Hepatocyte (in vitro differentiated cells): ENCODE measurements at regions not wholly inside any gene's neighbourhood (a gene's known extent, or its start where the extent isn't known, plus 50 kb on each side); places are given as distances from the start of the nearest gene placed in this dataset.

Experiments
- EZH2 ChIP-seq: fragments of 200-600 bp; sonication (generic); IDR thresholded peaks from 2 replicates; pipeline ENCODE4 v1.6.1; 2016; ENCODE audit warnings: antibody characterized with exemption, mild to moderate bottlenecking, borderline replicate concordance
- TF ChIP-seq, protein P1 (sequence below): fragments of 200-600 bp; sonication (generic); IDR thresholded peaks from 2 replicates; pipeline ENCODE4 v1.5.1; 2016; ENCODE audit warnings: antibody characterized with exemption, mild to moderate bottlenecking; ENCODE audit not compliant: poor library complexity

DNA sequence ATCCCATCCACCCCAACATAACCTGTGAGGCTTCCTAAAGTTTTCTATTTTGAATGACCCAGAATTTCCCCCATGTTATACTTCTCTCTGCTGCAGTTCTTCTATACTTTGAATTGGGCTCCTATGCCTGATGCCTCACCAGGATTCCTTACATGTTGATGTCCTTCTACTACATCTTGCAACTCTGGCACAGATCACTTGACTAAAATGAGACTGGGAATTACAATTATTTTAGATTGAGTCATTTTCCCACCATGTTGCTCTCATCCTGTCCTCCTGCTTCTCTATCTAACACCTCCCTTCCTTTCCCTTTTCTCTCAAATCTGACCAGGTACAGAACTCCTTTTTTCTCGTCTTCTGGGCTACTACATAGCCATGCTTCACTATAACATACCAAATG, 314.0 kb upstream of the KCNJ16 start:
- TF ChIP-seq, protein P1, sequence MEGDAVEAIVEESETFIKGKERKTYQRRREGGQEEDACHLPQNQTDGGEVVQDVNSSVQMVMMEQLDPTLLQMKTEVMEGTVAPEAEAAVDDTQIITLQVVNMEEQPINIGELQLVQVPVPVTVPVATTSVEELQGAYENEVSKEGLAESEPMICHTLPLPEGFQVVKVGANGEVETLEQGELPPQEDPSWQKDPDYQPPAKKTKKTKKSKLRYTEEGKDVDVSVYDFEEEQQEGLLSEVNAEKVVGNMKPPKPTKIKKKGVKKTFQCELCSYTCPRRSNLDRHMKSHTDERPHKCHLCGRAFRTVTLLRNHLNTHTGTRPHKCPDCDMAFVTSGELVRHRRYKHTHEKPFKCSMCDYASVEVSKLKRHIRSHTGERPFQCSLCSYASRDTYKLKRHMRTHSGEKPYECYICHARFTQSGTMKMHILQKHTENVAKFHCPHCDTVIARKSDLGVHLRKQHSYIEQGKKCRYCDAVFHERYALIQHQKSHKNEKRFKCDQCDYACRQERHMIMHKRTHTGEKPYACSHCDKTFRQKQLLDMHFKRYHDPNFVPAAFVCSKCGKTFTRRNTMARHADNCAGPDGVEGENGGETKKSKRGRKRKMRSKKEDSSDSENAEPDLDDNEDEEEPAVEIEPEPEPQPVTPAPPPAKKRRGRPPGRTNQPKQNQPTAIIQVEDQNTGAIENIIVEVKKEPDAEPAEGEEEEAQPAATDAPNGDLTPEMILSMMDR, result no peak
- TF ChIP-seq EZH2, result no peak
